ENCODE measurements at regions not wholly inside any gene's neighbourhood (a gene's known extent, or its start where the extent isn't known, plus 50 kb on each side); places are given as distances from the start of the nearest gene placed in this dataset.
"Not testable (repeated sequence)": the region's sequence is repeated elsewhere in the genome, so short reads cannot be mapped to it uniquely, and the experiment has no call there.

DNA sequence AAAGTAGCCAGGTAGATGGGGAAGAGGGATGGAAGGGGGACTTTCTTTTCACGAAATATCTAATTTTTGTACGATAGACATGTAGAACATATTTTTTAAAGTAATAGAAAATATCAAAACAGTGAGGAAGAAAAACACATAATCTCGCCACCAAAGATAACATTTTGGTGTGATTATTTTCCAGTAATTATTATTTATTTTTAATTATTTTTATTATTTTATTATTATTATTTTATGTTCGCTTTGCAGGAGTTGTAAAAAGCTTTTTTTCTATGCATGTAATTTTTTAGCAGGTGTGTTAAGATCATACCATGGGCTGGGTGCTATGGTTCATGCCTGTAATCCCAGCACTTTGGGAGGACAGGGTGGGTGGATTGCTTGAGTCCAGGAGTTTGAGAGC lies 85.6 kb upstream of the CCND2 start:
- WGBS, 2 donors (ENCODE audit: extremely low coverage in 2 of 2, insufficient read length in 2 of 2, insufficient replicate concordance in 1 of 2), result no CpG with 5 or more reads among the region's 4 CpGs
- H3K36me3 ChIP-seq (replicated peaks in 1 of 2; ENCODE audit: control insufficient read depth in 2 of 2, insufficient read depth in 2 of 2, low read length in 2 of 2), result no peaks in the 10 kb centered on the region
- no peaks in the 10 kb centered on the region for H3K4me1 ChIP-seq (ENCODE audit: control insufficient read depth in 2 of 2, insufficient read depth in 1 of 2, low read depth in 1 of 2, low read length in 2 of 2)
- H4K8ac ChIP-seq (ENCODE audit: low read depth, low read length), result no peak overlapping the region
- no peak overlapping the region for H2BK15ac ChIP-seq (ENCODE audit: low read length)
- H3K79me1 ChIP-seq (ENCODE audit: low read depth, low read length), result no peaks in the 10 kb centered on the region
- H3K4me3 ChIP-seq (ENCODE audit: low read length in 2 of 2), result no peak overlapping the region
- no peak overlapping the region for H3K18ac ChIP-seq (ENCODE audit: low read length)
- H3K4ac ChIP-seq (ENCODE audit: low read length), result no peak overlapping the region
- DNase-seq (ENCODE audit: low spot score), result no peak
- H2AK5ac ChIP-seq (ENCODE audit: low read depth, low read length), result no peak overlapping the region
- H3K9me3 ChIP-seq (replicated peaks in 1 of 2; ENCODE audit: control insufficient read depth in 2 of 2, insufficient read depth in 1 of 2, low read depth in 1 of 2, low read length in 2 of 2), result no peaks in the 10 kb centered on the region
- H2BK12ac ChIP-seq (ENCODE audit: low read length), result no peak overlapping the region
- H3K9ac ChIP-seq (ENCODE audit: low read depth, low read length, poor library complexity), result no peak overlapping the region
- H3K4me2 ChIP-seq (ENCODE audit: insufficient read depth, low read length, poor library complexity, severe bottlenecking), result no peak overlapping the region
- H2BK5ac ChIP-seq (ENCODE audit: low read length), result no peak overlapping the region
- H2AFZ ChIP-seq (ENCODE audit: low read length), result no peak overlapping the region
- no peak overlapping the region for H4K91ac ChIP-seq (ENCODE audit: low read depth, low read length, poor library complexity)
- H3K14ac ChIP-seq (ENCODE audit: low read length), result no peak overlapping the region
- H3K27ac ChIP-seq (replicated peaks; ENCODE audit: low read length), result no peak overlapping the region
- no peak overlapping the region for H2BK120ac ChIP-seq (ENCODE audit: low read depth, low read length)
- H3K23ac ChIP-seq (ENCODE audit: low read depth, low read length, poor library complexity), result no peak overlapping the region
- peaks cover 0 to 16% (median 0%) of the 10 kb centered on the region in 3 experiments for H3K27me3 ChIP-seq (ENCODE audit: control insufficient read depth in 3 of 3, insufficient read depth in 3 of 3, low read depth in 1 of 3, low read length in 3 of 3)

DNA sequence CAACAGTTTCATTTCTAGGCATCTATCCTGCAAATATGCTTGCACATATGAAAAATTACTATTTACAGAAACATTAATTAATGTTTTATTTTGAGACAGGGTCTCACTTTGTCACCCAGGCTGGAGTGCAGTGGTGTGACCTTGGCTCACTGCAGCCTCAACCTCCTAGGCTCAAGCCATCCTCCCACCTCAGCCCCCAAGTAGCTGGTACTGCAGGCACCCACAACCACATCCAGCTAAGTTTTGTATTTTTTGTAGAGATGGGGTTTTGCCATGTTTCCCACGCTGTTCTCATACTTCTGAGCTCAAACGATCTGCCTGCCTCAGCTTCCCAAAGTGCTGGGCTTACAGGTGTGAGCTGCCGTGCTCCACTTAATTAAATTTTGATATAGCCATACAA lies 86.2 kb upstream of the CCND2 start:
- H3K9ac ChIP-seq (ENCODE audit: low read depth, low read length, poor library complexity); H2BK15ac ChIP-seq (ENCODE audit: low read length); DNase-seq (ENCODE audit: low spot score): not testable (repeated sequence)

DNA sequence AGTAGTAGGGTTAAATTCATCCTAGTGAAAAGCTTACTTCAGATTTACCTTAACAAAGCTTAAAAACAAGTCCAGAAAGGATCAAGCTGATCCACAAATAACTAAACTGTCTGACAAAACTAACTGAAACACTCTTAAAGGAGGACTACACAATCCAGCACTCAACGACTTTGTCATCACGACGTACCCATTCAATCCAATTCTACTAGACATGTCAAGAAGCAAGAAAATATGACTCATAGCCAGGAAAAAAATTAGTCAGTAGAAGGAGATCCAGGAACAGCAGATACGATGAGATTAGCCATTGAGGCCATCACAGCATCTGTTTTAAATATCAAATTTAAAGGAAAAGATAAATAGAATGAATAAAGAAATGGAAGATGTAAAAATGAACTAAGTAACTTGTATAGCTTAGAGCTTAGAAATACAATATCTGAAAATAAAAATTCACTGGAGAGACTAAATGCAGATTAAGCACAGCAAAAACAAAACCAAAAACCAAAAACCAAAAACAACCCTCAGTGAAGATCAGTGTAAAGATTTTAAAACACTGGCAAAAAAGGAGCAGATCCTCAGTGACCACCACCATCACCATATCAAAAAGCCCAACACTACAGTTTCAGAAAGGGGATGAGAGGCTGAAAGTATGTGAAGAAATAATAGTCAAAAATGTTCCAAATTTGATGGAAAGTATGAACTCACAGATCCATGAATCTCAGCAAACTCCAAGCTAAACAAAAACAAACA lies 95.0 kb upstream of the CCND2 start:
- Histone ChIP-seq H3K4me1 (ENCODE audit: control insufficient read depth in 2 of 2, insufficient read depth in 1 of 2, low read depth in 1 of 2, low read length in 2 of 2) (no peaks in the 10 kb centered on the region), H2AFZ (ENCODE audit: low read length) (no peak overlapping the region), H3K4me2 (ENCODE audit: insufficient read depth, low read length, poor library complexity, severe bottlenecking) (no peak overlapping the region), H3K23ac (ENCODE audit: low read depth, low read length, poor library complexity) (no peak overlapping the region), H3K18ac (ENCODE audit: low read length) (no peak overlapping the region), H3K9me3 (replicated peaks in 1 of 2; ENCODE audit: control insufficient read depth in 2 of 2, insufficient read depth in 1 of 2, low read depth in 1 of 2, low read length in 2 of 2) (no peaks in the 10 kb centered on the region), H4K8ac (ENCODE audit: low read depth, low read length) (no peak overlapping the region), H2AK5ac (ENCODE audit: low read depth, low read length) (no peak overlapping the region), H2BK120ac (ENCODE audit: low read depth, low read length) (no peak overlapping the region), H3K4ac (ENCODE audit: low read length) (no peak overlapping the region), H3K27me3 (ENCODE audit: control insufficient read depth in 3 of 3, insufficient read depth in 3 of 3, low read depth in 1 of 3, low read length in 3 of 3) (no peaks in the 10 kb centered on the region), H3K9ac (ENCODE audit: low read depth, low read length, poor library complexity) (no peak overlapping the region), H3K36me3 (replicated peaks in 1 of 2; ENCODE audit: control insufficient read depth in 2 of 2, insufficient read depth in 2 of 2, low read length in 2 of 2) (no peaks in the 10 kb centered on the region), H2BK12ac (ENCODE audit: low read length) (no peak overlapping the region), H3K27ac (replicated peaks; ENCODE audit: low read length) (no peak overlapping the region), H3K79me1 (ENCODE audit: low read depth, low read length) (no peaks in the 10 kb centered on the region), H3K14ac (ENCODE audit: low read length) (no peak overlapping the region), H2BK5ac (ENCODE audit: low read length) (no peak overlapping the region), H4K91ac (ENCODE audit: low read depth, low read length, poor library complexity) (no peak overlapping the region), H2BK15ac (ENCODE audit: low read length) (no peak overlapping the region), H3K4me3 (ENCODE audit: low read length in 2 of 2) (no peak overlapping the region)
- no peak for DNase-seq (ENCODE audit: low spot score)
- no CpG with 5 or more reads among the region's 4 CpGs for WGBS, 2 donors (ENCODE audit: extremely low coverage in 2 of 2, insufficient read length in 2 of 2, insufficient replicate concordance in 1 of 2)

More for the DNA sequence above, 86.2 kb upstream of the CCND2 start:
- H2BK120ac ChIP-seq (ENCODE audit: low read depth, low read length); H3K4me3 ChIP-seq (ENCODE audit: low read length in 2 of 2); H3K4me2 ChIP-seq (ENCODE audit: insufficient read depth, low read length, poor library complexity, severe bottlenecking); H3K79me1 ChIP-seq (ENCODE audit: low read depth, low read length); H2BK12ac ChIP-seq (ENCODE audit: low read length); H3K4me1 ChIP-seq (ENCODE audit: control insufficient read depth in 2 of 2, insufficient read depth in 1 of 2, low read depth in 1 of 2, low read length in 2 of 2); H2AFZ ChIP-seq (ENCODE audit: low read length); H4K91ac ChIP-seq (ENCODE audit: low read depth, low read length, poor library complexity); H3K18ac ChIP-seq (ENCODE audit: low read length); H3K23ac ChIP-seq (ENCODE audit: low read depth, low read length, poor library complexity); H3K9me3 ChIP-seq (replicated peaks in 1 of 2; ENCODE audit: control insufficient read depth in 2 of 2, insufficient read depth in 1 of 2, low read depth in 1 of 2, low read length in 2 of 2); H4K8ac ChIP-seq (ENCODE audit: low read depth, low read length); H3K36me3 ChIP-seq (replicated peaks in 1 of 2; ENCODE audit: control insufficient read depth in 2 of 2, insufficient read depth in 2 of 2, low read length in 2 of 2); H2BK5ac ChIP-seq (ENCODE audit: low read length); H3K14ac ChIP-seq (ENCODE audit: low read length); H2AK5ac ChIP-seq (ENCODE audit: low read depth, low read length); H3K4ac ChIP-seq (ENCODE audit: low read length); H3K27ac ChIP-seq (replicated peaks; ENCODE audit: low read length): not testable (repeated sequence)
- peaks cover 0 to 16% (median 0%) of the 10 kb centered on the region in 3 experiments for H3K27me3 ChIP-seq (ENCODE audit: control insufficient read depth in 3 of 3, insufficient read depth in 3 of 3, low read depth in 1 of 3, low read length in 3 of 3)
- WGBS, 2 donors (ENCODE audit: extremely low coverage in 2 of 2, insufficient read length in 2 of 2, insufficient replicate concordance in 1 of 2), result no CpG with 5 or more reads among the region's 3 CpGs

DNA sequence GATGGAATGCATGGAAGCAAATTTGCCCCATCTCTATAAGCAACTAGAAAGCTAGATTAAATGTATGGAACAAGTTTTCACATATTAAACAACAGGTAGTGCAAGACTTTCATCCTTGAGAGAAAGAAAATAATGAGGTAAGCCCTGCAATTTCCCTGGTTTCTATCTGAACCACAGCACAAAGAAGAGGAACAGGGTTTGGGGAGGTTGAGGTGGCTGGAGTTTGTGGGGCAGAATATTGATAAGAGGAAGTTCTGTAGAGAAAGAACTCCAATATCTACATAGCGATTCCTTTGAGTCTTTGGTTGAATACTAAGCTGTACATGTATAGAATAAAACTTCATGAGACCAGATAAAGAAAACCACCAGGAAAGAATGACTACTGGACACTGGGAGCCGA lies 96.3 kb upstream of the CCND2 start:
- H2BK12ac ChIP-seq (ENCODE audit: low read length), result no peak overlapping the region
- no peaks in the 10 kb centered on the region for H3K4me1 ChIP-seq (ENCODE audit: control insufficient read depth in 2 of 2, insufficient read depth in 1 of 2, low read depth in 1 of 2, low read length in 2 of 2)
- no peak overlapping the region for H3K23ac ChIP-seq (ENCODE audit: low read depth, low read length, poor library complexity)
- H3K4me2 ChIP-seq (ENCODE audit: insufficient read depth, low read length, poor library complexity, severe bottlenecking), result no peak overlapping the region
- no peaks in the 10 kb centered on the region for H3K9me3 ChIP-seq (replicated peaks in 1 of 2; ENCODE audit: control insufficient read depth in 2 of 2, insufficient read depth in 1 of 2, low read depth in 1 of 2, low read length in 2 of 2)
- DNase-seq (ENCODE audit: low spot score), result no peak
- H2AK5ac ChIP-seq (ENCODE audit: low read depth, low read length), result no peak overlapping the region
- no peak overlapping the region for H3K14ac ChIP-seq (ENCODE audit: low read length)
- no peak overlapping the region for H3K4me3 ChIP-seq (ENCODE audit: low read length in 2 of 2)
- H3K27ac ChIP-seq (replicated peaks; ENCODE audit: low read length), result no peak overlapping the region
- H4K91ac ChIP-seq (ENCODE audit: low read depth, low read length, poor library complexity), result no peak overlapping the region
- no peak overlapping the region for H4K8ac ChIP-seq (ENCODE audit: low read depth, low read length)
- no peaks in the 10 kb centered on the region for H3K36me3 ChIP-seq (replicated peaks in 1 of 2; ENCODE audit: control insufficient read depth in 2 of 2, insufficient read depth in 2 of 2, low read length in 2 of 2)
- no peak overlapping the region for H3K4ac ChIP-seq (ENCODE audit: low read length)
- H2BK5ac ChIP-seq (ENCODE audit: low read length), result no peak overlapping the region
- H3K79me1 ChIP-seq (ENCODE audit: low read depth, low read length), result no peaks in the 10 kb centered on the region
- no peak overlapping the region for H2BK120ac ChIP-seq (ENCODE audit: low read depth, low read length)
- H3K18ac ChIP-seq (ENCODE audit: low read length), result no peak overlapping the region
- no peak overlapping the region for H2BK15ac ChIP-seq (ENCODE audit: low read length)
- H3K9ac ChIP-seq (ENCODE audit: low read depth, low read length, poor library complexity), result no peak overlapping the region
- no peak overlapping the region for H2AFZ ChIP-seq (ENCODE audit: low read length)
- no CpG with 5 or more reads among the region's 2 CpGs for WGBS, 2 donors (ENCODE audit: extremely low coverage in 2 of 2, insufficient read length in 2 of 2, insufficient replicate concordance in 1 of 2)
- H3K27me3 ChIP-seq (ENCODE audit: control insufficient read depth in 3 of 3, insufficient read depth in 3 of 3, low read depth in 1 of 3, low read length in 3 of 3), result no peaks in the 10 kb centered on the region
